Myocyte (in vitro differentiated cells): ENCODE measurements at regions not wholly inside any gene's neighbourhood (a gene's known extent, or its start where the extent isn't known, plus 50 kb on each side); places are given as distances from the start of the nearest gene placed in this dataset.

Source experiments
- DNase-seq: peaks from one replicate; pipeline ENCODE4 v3.0.0-alpha.2; 2012; ENCODE audit warnings: low read depth

DNA sequence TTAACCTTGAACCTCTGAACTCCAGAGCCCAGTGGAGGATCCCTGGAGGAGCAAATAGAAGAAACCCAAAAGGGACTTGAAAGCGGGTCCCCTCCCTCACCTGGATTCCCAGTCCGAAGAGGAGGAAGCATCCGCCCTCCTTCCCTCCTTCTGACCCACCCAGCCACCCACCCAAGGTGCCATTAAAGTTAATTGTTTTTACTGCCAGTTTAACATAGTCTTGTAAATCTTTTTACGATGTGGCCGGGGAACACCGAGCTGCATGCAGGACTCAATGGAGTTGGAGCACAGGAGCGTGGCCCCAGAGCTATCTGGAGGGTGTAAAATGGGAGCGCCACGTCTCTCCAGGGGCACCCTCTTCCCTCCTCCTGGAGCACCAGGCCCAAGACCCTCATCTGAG is 49.9 kb upstream of the TBX3 start:
- no peak for DNase-seq
